ENCODE measurements at regions not wholly inside any gene's neighbourhood (a gene's known extent, or its start where the extent isn't known, plus 50 kb on each side); places are given as distances from the start of the nearest gene placed in this dataset.

- peaks cover 4% of the 10 kb centered on the region for H3K27me3 Mint-ChIP-seq
- H3K36me3 Mint-ChIP-seq = no peaks in the 10 kb centered on the region
- no peak for DNase-seq
- no peaks in the 10 kb centered on the region for H3K4me1 Mint-ChIP-seq
- H3K27ac Mint-ChIP-seq = no peak overlapping the region
- Histone ChIP-seq H3K27ac (ENCODE audit: insufficient read depth, low read length, poor library complexity, severe bottlenecking) (no peak overlapping the region), H3K36me3 (ENCODE audit: control insufficient read depth, insufficient read depth, low read length) (no peaks in the 10 kb centered on the region), H3K27me3 (ENCODE audit: control insufficient read depth, insufficient read depth, low read length) (no peaks in the 10 kb centered on the region), H3K9me3 (ENCODE audit: control insufficient read depth in 2 of 2, low read length in 2 of 2) (no peaks in the 10 kb centered on the region), H3K4me3 (ENCODE audit: low read depth, low read length) (no peak overlapping the region), H3K4me1 (ENCODE audit: control insufficient read depth, insufficient read depth, low read length, poor library complexity, severe bottlenecking) (no peaks in the 10 kb centered on the region)
- H3K4me3 Mint-ChIP-seq = no peak overlapping the region
- ATAC-seq (ENCODE audit: low read depth in 2 of 2) = no peak
- H3K9me3 Mint-ChIP-seq = no peaks in the 10 kb centered on the region
Observed at GRCh38 chr3:5445676-5446201, 258.2 kb downstream of the EDEM1 start.

GRCh38 chr3:5448246-5448645, 260.7 kb downstream of the EDEM1 start:
- Histone ChIP-seq H3K27me3 (ENCODE audit: control insufficient read depth, insufficient read depth, low read length) (no peaks in the 10 kb centered on the region), H3K36me3 (ENCODE audit: control insufficient read depth, insufficient read depth, low read length) (no peaks in the 10 kb centered on the region), H3K4me3 (ENCODE audit: low read depth, low read length) (no peak overlapping the region), H3K4me1 (ENCODE audit: control insufficient read depth, insufficient read depth, low read length, poor library complexity, severe bottlenecking) (no peaks in the 10 kb centered on the region), H3K27ac (ENCODE audit: insufficient read depth, low read length, poor library complexity, severe bottlenecking) (no peak overlapping the region), H3K9me3 (ENCODE audit: control insufficient read depth in 2 of 2, low read length in 2 of 2) (no peaks in the 10 kb centered on the region)
- Mint-ChIP-seq H3K9me3 (no peaks in the 10 kb centered on the region), H3K4me1 (no peaks in the 10 kb centered on the region), H3K36me3 (no peaks in the 10 kb centered on the region), H3K27me3 (peaks cover 9% of the 10 kb centered on the region), H3K27ac (no peak overlapping the region), H3K4me3 (no peak overlapping the region)
- DNase-seq = no peak
- ATAC-seq (ENCODE audit: low read depth in 2 of 2) = no peak

- H3K4me1 Mint-ChIP-seq = no peaks in the 10 kb centered on the region
- ATAC-seq (ENCODE audit: low read depth in 2 of 2) = no peak
Observed at GRCh38 chr3:5448816-5449215, 261.3 kb downstream of the EDEM1 start.

GRCh38 chr3:5456199-5456598, 268.7 kb downstream of the EDEM1 start:
- Mint-ChIP-seq H3K27ac (no peak overlapping the region), H3K4me3 (no peak overlapping the region), H3K36me3 (no peaks in the 10 kb centered on the region), H3K9me3 (peaks cover 0 to 3% (median 0%) of the 10 kb centered on the region in 7 donors), H3K4me1 (no peaks in the 10 kb centered on the region), H3K27me3 (peaks cover 5% of the 10 kb centered on the region)
- H3K27me3 ChIP-seq (ENCODE audit: control insufficient read depth, insufficient read depth, low read length) = no peaks in the 10 kb centered on the region
- ATAC-seq (ENCODE audit: low read depth in 2 of 2) (no peak), DNase-seq (no peak)
- no peak overlapping the region for H3K27ac ChIP-seq (ENCODE audit: insufficient read depth, low read length, poor library complexity, severe bottlenecking)
- no peak overlapping the region for H3K4me3 ChIP-seq (ENCODE audit: low read depth, low read length)
- H3K36me3 ChIP-seq (ENCODE audit: control insufficient read depth, insufficient read depth, low read length) = no peaks in the 10 kb centered on the region
- no peaks in the 10 kb centered on the region for H3K9me3 ChIP-seq (ENCODE audit: control insufficient read depth in 2 of 2, low read length in 2 of 2)
- no peaks in the 10 kb centered on the region for H3K4me1 ChIP-seq (ENCODE audit: control insufficient read depth, insufficient read depth, low read length, poor library complexity, severe bottlenecking)

More at GRCh38 chr3:5448816-5449215, 261.3 kb downstream of the EDEM1 start:
- H3K27ac Mint-ChIP-seq = no peak overlapping the region
- H3K4me3 ChIP-seq (ENCODE audit: low read depth, low read length) = no peak overlapping the region
- peaks cover 9% of the 10 kb centered on the region for H3K27me3 Mint-ChIP-seq
- no peaks in the 10 kb centered on the region for H3K27me3 ChIP-seq (ENCODE audit: control insufficient read depth, insufficient read depth, low read length)
- no peak for DNase-seq
- no peak overlapping the region for H3K4me3 Mint-ChIP-seq
- H3K4me1 ChIP-seq (ENCODE audit: control insufficient read depth, insufficient read depth, low read length, poor library complexity, severe bottlenecking) = no peaks in the 10 kb centered on the region
- H3K36me3 ChIP-seq (ENCODE audit: control insufficient read depth, insufficient read depth, low read length) = no peaks in the 10 kb centered on the region
- H3K27ac ChIP-seq (ENCODE audit: insufficient read depth, low read length, poor library complexity, severe bottlenecking) = no peak overlapping the region
- H3K9me3 Mint-ChIP-seq = no peaks in the 10 kb centered on the region
- no peaks in the 10 kb centered on the region for H3K36me3 Mint-ChIP-seq
- no peaks in the 10 kb centered on the region for H3K9me3 ChIP-seq (ENCODE audit: control insufficient read depth in 2 of 2, low read length in 2 of 2)

GRCh38 chr3:5458526-5458925, 271.0 kb downstream of the EDEM1 start:
- no peaks in the 10 kb centered on the region for H3K36me3 ChIP-seq (ENCODE audit: control insufficient read depth, insufficient read depth, low read length)
- no peaks in the 10 kb centered on the region for H3K27me3 Mint-ChIP-seq
- no peaks in the 10 kb centered on the region for H3K4me1 ChIP-seq (ENCODE audit: control insufficient read depth, insufficient read depth, low read length, poor library complexity, severe bottlenecking)

GRCh38 chr3:5462086-5462485, 274.6 kb downstream of the EDEM1 start:
- no peaks in the 10 kb centered on the region for H3K4me1 Mint-ChIP-seq
- Histone ChIP-seq H3K4me3 (ENCODE audit: low read depth, low read length) (no peak overlapping the region), H3K27ac (ENCODE audit: insufficient read depth, low read length, poor library complexity, severe bottlenecking) (no peak overlapping the region), H3K4me1 (ENCODE audit: control insufficient read depth, insufficient read depth, low read length, poor library complexity, severe bottlenecking) (no peaks in the 10 kb centered on the region), H3K36me3 (ENCODE audit: control insufficient read depth, insufficient read depth, low read length) (no peaks in the 10 kb centered on the region), H3K27me3 (ENCODE audit: control insufficient read depth, insufficient read depth, low read length) (no peaks in the 10 kb centered on the region), H3K9me3 (ENCODE audit: control insufficient read depth in 2 of 2, low read length in 2 of 2) (no peaks in the 10 kb centered on the region)
- H3K27ac Mint-ChIP-seq = no peak overlapping the region
- peaks cover 0 to 3% (median 0%) of the 10 kb centered on the region in 7 donors for H3K9me3 Mint-ChIP-seq
- H3K36me3 Mint-ChIP-seq = no peaks in the 10 kb centered on the region
- DNase-seq (no peak), ATAC-seq (ENCODE audit: low read depth in 2 of 2) (no peak)
- H3K27me3 Mint-ChIP-seq = no peaks in the 10 kb centered on the region
- H3K4me3 Mint-ChIP-seq = no peak overlapping the region

More at GRCh38 chr3:5458526-5458925, 271.0 kb downstream of the EDEM1 start:
- peaks cover 0 to 3% (median 0%) of the 10 kb centered on the region in 7 donors for H3K9me3 Mint-ChIP-seq
- no peak overlapping the region for H3K27ac ChIP-seq (ENCODE audit: insufficient read depth, low read length, poor library complexity, severe bottlenecking)
- no peaks in the 10 kb centered on the region for H3K36me3 Mint-ChIP-seq
- no peaks in the 10 kb centered on the region for H3K4me1 Mint-ChIP-seq
- H3K9me3 ChIP-seq (ENCODE audit: control insufficient read depth in 2 of 2, low read length in 2 of 2) = no peaks in the 10 kb centered on the region
- no peak overlapping the region for H3K4me3 Mint-ChIP-seq
- ATAC-seq (ENCODE audit: low read depth in 2 of 2) (no peak), DNase-seq (no peak)
- no peak overlapping the region for H3K27ac Mint-ChIP-seq
- no peaks in the 10 kb centered on the region for H3K27me3 ChIP-seq (ENCODE audit: control insufficient read depth, insufficient read depth, low read length)
- H3K4me3 ChIP-seq (ENCODE audit: low read depth, low read length) = no peak overlapping the region

- Mint-ChIP-seq H3K36me3 (no peaks in the 10 kb centered on the region), H3K4me1 (no peaks in the 10 kb centered on the region), H3K4me3 (no peak overlapping the region), H3K9me3 (peaks cover 0 to 2% (median 0%) of the 10 kb centered on the region in 7 donors), H3K27ac (no peak overlapping the region), H3K27me3 (no peaks in the 10 kb centered on the region)
- Histone ChIP-seq H3K36me3 (ENCODE audit: control insufficient read depth, insufficient read depth, low read length) (no peaks in the 10 kb centered on the region), H3K27ac (ENCODE audit: insufficient read depth, low read length, poor library complexity, severe bottlenecking) (no peak overlapping the region), H3K27me3 (ENCODE audit: control insufficient read depth, insufficient read depth, low read length) (no peaks in the 10 kb centered on the region), H3K4me1 (ENCODE audit: control insufficient read depth, insufficient read depth, low read length, poor library complexity, severe bottlenecking) (no peaks in the 10 kb centered on the region), H3K9me3 (ENCODE audit: control insufficient read depth in 2 of 2, low read length in 2 of 2) (no peaks in the 10 kb centered on the region), H3K4me3 (ENCODE audit: low read depth, low read length) (no peak overlapping the region)
- no peak for DNase-seq
- ATAC-seq (ENCODE audit: low read depth in 2 of 2) = no peak
Observed at GRCh38 chr3:5463991-5464390, 276.5 kb downstream of the EDEM1 start.

- Mint-ChIP-seq H3K4me1 (no peaks in the 10 kb centered on the region), H3K4me3 (no peak overlapping the region), H3K36me3 (no peaks in the 10 kb centered on the region), H3K27ac (no peak overlapping the region), H3K27me3 (no peaks in the 10 kb centered on the region), H3K9me3 (peaks cover 0 to 2% (median 0%) of the 10 kb centered on the region in 7 donors)
- Histone ChIP-seq H3K27me3 (ENCODE audit: control insufficient read depth, insufficient read depth, low read length) (no peaks in the 10 kb centered on the region), H3K36me3 (ENCODE audit: control insufficient read depth, insufficient read depth, low read length) (no peaks in the 10 kb centered on the region), H3K4me3 (ENCODE audit: low read depth, low read length) (no peak overlapping the region), H3K9me3 (ENCODE audit: control insufficient read depth in 2 of 2, low read length in 2 of 2) (no peaks in the 10 kb centered on the region), H3K27ac (ENCODE audit: insufficient read depth, low read length, poor library complexity, severe bottlenecking) (no peak overlapping the region), H3K4me1 (ENCODE audit: control insufficient read depth, insufficient read depth, low read length, poor library complexity, severe bottlenecking) (no peaks in the 10 kb centered on the region)
- ATAC-seq (ENCODE audit: low read depth in 2 of 2) (no peak), DNase-seq (no peak)
Observed at GRCh38 chr3:5464649-5465048, 277.1 kb downstream of the EDEM1 start.

Data from CD4-positive, CD25-positive, alpha-beta regulatory T cell (primary cell).